ENCODE measurements at regions not wholly inside any gene's neighbourhood (a gene's known extent, or its start where the extent isn't known, plus 50 kb on each side); places are given as distances from the start of the nearest gene placed in this dataset.

DNA sequence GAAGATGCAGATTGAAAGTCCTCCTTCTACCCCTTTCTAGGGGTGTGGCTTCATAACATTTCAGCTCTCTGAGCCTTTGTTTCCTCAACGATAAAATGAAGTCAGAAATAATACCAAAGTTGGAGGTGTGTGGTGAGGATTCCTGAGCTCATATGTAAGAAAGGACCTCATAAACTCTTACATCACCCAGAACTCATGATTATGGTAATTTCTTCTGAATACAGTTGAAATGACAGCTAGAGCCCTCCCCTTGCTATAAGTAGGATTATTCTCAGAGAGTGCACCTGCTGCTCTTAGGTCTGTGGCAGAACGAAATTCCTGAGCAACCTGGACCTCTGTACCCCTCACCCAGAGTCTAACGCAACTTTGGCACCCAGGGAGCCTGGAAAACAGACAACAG is 291.4 kb upstream of the KLF4 start:
- TF ChIP-seq SP4 (CRISPR knock-in tag; IDR thresholded peaks at IDR 0.05) (no peak), EED (CRISPR knock-in tag; IDR thresholded peaks at IDR 0.05) (no peak)
- H3K9ac ChIP-seq (ENCODE audit: insufficient read depth, low read depth, low read length): no peak overlapping the region
- no peak overlapping the region for H3K4me3 ChIP-seq (replicated peaks in 1 of 3; ENCODE audit: insufficient read depth in 1 of 3, low read depth in 2 of 3, low read length in 3 of 3)
- CTCF ChIA-PET (ENCODE audit: low intra/inter-chr PET ratio, low total read pairs): no interaction called here
- in situ Hi-C loops (cut with HindIII; ENCODE audit: extremely low pct_ligation_motif_present, low pct_unique_long_range_greater_than_20kb) (no loop called here), intact Hi-C loops (cut with micrococcal nuclease; ENCODE audit: unreplicated experiment) (no loop called here)
- FAIRE-seq: no peak
- no peaks in the 10 kb centered on the region for H3K27me3 ChIP-seq (ENCODE audit: control insufficient read depth in 1 of 2, insufficient read depth in 2 of 2, low read length in 2 of 2)
- no peak for ATAC-seq
- no peaks in the 10 kb centered on the region for H4K20me1 ChIP-seq (ENCODE audit: insufficient read depth, low read length)
- WGBS (ENCODE audit: low lambda C conversion rate): 0% methylated on average over 3 of the region's 3 CpGs
- POLR2A ChIA-PET: no interaction called here
- DNase-seq (ENCODE audit: low spot score): no peak
- no peak overlapping the region for H3K27ac ChIP-seq (ENCODE audit: extremely low read length, insufficient read depth, low read length)
- H3K9me3 ChIP-seq (ENCODE audit: low read length): no peaks in the 10 kb centered on the region
- no peaks in the 10 kb centered on the region for H3K79me2 ChIP-seq (ENCODE audit: insufficient read depth, low read length)
- no peaks in the 10 kb centered on the region for H3K36me3 ChIP-seq (replicated peaks in 1 of 2; ENCODE audit: control insufficient read depth in 1 of 2, insufficient read depth in 2 of 2, low read length in 2 of 2)
- no peaks in the 10 kb centered on the region for H3K4me1 ChIP-seq (ENCODE audit: insufficient read depth, low read length)
- no TSS peak for BruUV-seq (replicated peaks)
- no peak overlapping the region for H2AFZ ChIP-seq (ENCODE audit: low read length)
- H3K4me2 ChIP-seq (ENCODE audit: low read depth, low read length): no peak overlapping the region

- H3K27ac ChIP-seq (ENCODE audit: extremely low read length, insufficient read depth, low read length): no peak overlapping the region
- no peaks in the 10 kb centered on the region for H3K9me3 ChIP-seq (ENCODE audit: low read length)
- TF ChIP-seq ZSCAN30 (CRISPR knock-in tag; IDR thresholded peaks at IDR 0.05): no peak
- no peak for TF ChIP-seq KMT2B (CRISPR knock-in tag; IDR thresholded peaks at IDR 0.05)
- TF ChIP-seq SMYD3 (CRISPR knock-in tag; IDR thresholded peaks at IDR 0.05): no peak
- no peak for TF ChIP-seq POLR2AphosphoS5 (IDR thresholded peaks at IDR 0.05; ENCODE audit: low read depth, low read length)
- TF ChIP-seq ZNF557 (CRISPR knock-in tag; IDR thresholded peaks at IDR 0.05): no peak
- intact Hi-C loops (cut with micrococcal nuclease; ENCODE audit: unreplicated experiment) (no loop called here), in situ Hi-C loops (cut with HindIII; ENCODE audit: extremely low pct_ligation_motif_present, low pct_unique_long_range_greater_than_20kb) (no loop called here)
- no peak overlapping the region for H3K9ac ChIP-seq (ENCODE audit: insufficient read depth, low read depth, low read length)
- DNase-seq (ENCODE audit: low spot score) (no peak), ATAC-seq (no peak), FAIRE-seq (no peak)
- H3K27me3 ChIP-seq (ENCODE audit: control insufficient read depth in 1 of 2, insufficient read depth in 2 of 2, low read length in 2 of 2): no peaks in the 10 kb centered on the region
- no peak overlapping the region for H3K4me2 ChIP-seq (ENCODE audit: low read depth, low read length)
- no peaks in the 10 kb centered on the region for H3K4me1 ChIP-seq (ENCODE audit: insufficient read depth, low read length)
- H3K4me3 ChIP-seq (replicated peaks in 1 of 3; ENCODE audit: insufficient read depth in 1 of 3, low read depth in 2 of 3, low read length in 3 of 3): no peak overlapping the region
- no peaks in the 10 kb centered on the region for H4K20me1 ChIP-seq (ENCODE audit: insufficient read depth, low read length)
- no peaks in the 10 kb centered on the region for H3K36me3 ChIP-seq (replicated peaks in 1 of 2; ENCODE audit: control insufficient read depth in 1 of 2, insufficient read depth in 2 of 2, low read length in 2 of 2)
- ChIA-PET CTCF (ENCODE audit: low intra/inter-chr PET ratio, low total read pairs) (no interaction called here), POLR2A (no interaction called here)
- no peaks in the 10 kb centered on the region for H3K79me2 ChIP-seq (ENCODE audit: insufficient read depth, low read length)
- 0% methylated on average over 3 of the region's 3 CpGs for WGBS (ENCODE audit: low lambda C conversion rate)
- no TSS peak for BruUV-seq (replicated peaks)
- no peak overlapping the region for H2AFZ ChIP-seq (ENCODE audit: low read length)
Measured at GRCh38 chr9:107779731-107780130, 290.2 kb upstream of the KLF4 start.

Data from HepG2 (cell line).